SH-SY5Y (cell line): ENCODE measurements at regions not wholly inside any gene's neighbourhood (a gene's known extent, or its start where the extent isn't known, plus 50 kb on each side); places are given as distances from the start of the nearest gene placed in this dataset.

Experiments used
- GATA2 ChIP-seq: IDR thresholded peaks from 2 replicates; pipeline ENCODE4 v1.6.1; 2011; ENCODE audit warnings: mild to moderate bottlenecking, low read depth, low read length
- GATA3 ChIP-seq: IDR thresholded peaks from 2 replicates; pipeline ENCODE4 v1.6.1; 2011; ENCODE audit warnings: low read depth, mild to moderate bottlenecking, low read length, moderate library complexity

DNA sequence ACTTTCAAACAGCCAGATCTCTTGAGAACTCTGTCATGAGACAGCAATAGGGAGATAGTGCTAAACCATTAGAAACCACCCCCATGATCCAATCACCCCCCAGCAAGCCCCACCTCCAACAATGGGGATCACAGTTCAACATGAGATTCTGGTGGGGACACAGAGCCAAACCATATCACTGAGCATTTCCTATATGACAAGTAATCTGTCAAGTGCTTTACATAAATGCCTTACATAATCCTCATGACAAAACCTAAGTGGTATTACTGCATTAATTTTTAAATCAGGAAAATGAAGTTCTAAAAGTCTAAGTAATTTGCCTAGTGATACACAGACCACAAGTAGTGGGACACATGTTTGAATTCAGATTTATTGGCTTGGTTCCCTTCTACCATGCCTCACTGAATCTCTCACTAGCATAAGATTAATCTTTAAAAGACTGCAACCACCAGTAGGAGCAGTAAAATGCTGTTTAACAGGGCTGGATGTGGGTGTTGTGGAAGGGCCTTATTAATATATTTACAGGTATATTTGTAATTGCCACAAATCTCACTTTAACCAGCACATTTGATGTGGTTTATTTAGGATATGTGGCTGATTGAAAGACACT, 323.1 kb upstream of the FBXO33 start:
- no peak for TF ChIP-seq GATA2
- no peak for TF ChIP-seq GATA3
